Esophagus squamous epithelium (tissue), 4 donors: ENCODE measurements at regions not wholly inside any gene's neighbourhood (a gene's known extent, or its start where the extent isn't known, plus 50 kb on each side); places are given as distances from the start of the nearest gene placed in this dataset.

Source experiments
- POLR2A ChIP-seq, 4 donors: fragments of 450-650 bp; IDR thresholded peaks; one replicate each; pipeline ENCODE4 v1.6.1; 2017; ENCODE audit warnings: antibody characterized with exemption in 4 of 4, mild to moderate bottlenecking in 4 of 4, moderate library complexity in 3 of 4
- TF ChIP-seq, protein P1 (sequence below), 6 experiments: fragments of 450-650 bp in 4 of 6; fragments of 200-600 bp in 2 of 6; sonication (generic) in 2 of 6; IDR thresholded peaks; one replicate each; pipeline ENCODE4 v1.5.1; 2016 to 2019; ENCODE audit warnings: antibody characterized with exemption in 6 of 6, mild to moderate bottlenecking in 4 of 6, moderate library complexity in 4 of 6

DNA sequence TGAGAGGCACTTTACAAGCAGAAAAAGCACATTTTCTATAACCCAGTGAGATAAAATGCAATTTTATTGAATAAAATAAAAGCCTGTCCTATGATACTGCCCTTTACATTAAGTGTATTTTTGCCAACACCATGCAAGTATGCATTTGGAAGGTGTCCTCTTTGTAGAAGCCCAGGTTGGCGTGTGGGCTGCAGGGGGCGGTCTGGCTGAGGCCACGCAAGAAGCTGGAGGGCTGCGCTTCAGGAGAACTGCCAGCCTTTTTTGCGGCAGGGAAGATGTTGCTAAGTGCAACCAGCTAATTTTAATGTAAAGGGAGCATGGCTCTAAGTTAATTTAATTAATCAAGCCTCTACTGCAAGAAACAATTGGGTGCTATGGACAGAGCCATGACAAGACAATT lies 562.8 kb upstream of the SALL3 start:
- no peak for TF ChIP-seq POLR2A (IDR thresholded peaks at IDR 0.05)
- TF ChIP-seq, protein P1, sequence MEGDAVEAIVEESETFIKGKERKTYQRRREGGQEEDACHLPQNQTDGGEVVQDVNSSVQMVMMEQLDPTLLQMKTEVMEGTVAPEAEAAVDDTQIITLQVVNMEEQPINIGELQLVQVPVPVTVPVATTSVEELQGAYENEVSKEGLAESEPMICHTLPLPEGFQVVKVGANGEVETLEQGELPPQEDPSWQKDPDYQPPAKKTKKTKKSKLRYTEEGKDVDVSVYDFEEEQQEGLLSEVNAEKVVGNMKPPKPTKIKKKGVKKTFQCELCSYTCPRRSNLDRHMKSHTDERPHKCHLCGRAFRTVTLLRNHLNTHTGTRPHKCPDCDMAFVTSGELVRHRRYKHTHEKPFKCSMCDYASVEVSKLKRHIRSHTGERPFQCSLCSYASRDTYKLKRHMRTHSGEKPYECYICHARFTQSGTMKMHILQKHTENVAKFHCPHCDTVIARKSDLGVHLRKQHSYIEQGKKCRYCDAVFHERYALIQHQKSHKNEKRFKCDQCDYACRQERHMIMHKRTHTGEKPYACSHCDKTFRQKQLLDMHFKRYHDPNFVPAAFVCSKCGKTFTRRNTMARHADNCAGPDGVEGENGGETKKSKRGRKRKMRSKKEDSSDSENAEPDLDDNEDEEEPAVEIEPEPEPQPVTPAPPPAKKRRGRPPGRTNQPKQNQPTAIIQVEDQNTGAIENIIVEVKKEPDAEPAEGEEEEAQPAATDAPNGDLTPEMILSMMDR (IDR thresholded peaks at IDR 0.05): no peak
